ENCODE measurements at regions not wholly inside any gene's neighbourhood (a gene's known extent, or its start where the extent isn't known, plus 50 kb on each side); places are given as distances from the start of the nearest gene placed in this dataset.

DNA sequence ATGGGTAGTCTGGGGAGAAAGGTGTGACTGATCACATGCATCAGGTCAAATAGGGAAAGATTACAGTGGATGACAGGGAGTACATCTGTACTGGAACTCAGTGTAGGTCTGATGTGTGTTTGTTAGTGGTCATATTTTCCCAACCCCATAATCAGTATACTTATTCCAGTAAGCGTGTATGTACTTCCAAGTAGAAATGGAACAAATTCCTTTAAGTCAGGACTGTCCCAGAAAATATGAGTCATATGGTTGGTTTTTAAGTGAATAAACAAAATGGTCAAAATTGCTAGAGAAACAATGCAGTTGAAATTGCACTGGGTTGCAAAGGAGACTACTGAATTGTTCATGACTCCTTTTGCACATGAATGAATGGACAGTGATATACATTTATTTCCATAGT, 118.8 kb upstream of the MYO3A start:
- ChIA-PET CTCF (ENCODE audit: unreplicated experiment) (no interaction called here), POLR2A (interaction anchor here (0.6 to 1.2 kb wide), 4 partner anchors 13 to 674 kb away, joined by 3 read pairs; no protein-coding TSS in a partner anchor)
- no TSS peak for BruUV-seq (replicated peaks)
- Histone ChIP-seq H3K27ac (ENCODE audit: low read depth, low read length, poor library complexity, severe bottlenecking) (no peak overlapping the region), H4K20me1 (ENCODE audit: insufficient read depth, low read length) (no peaks in the 10 kb centered on the region), H3K9me3 (ENCODE audit: low read length) (no peaks in the 10 kb centered on the region), H3K4me3 (ENCODE audit: low read depth, low read length, poor library complexity, severe bottlenecking) (no peak overlapping the region), H3K79me2 (ENCODE audit: insufficient read depth, low read depth, low read length) (no peaks in the 10 kb centered on the region), H3K9me2 (ENCODE audit: insufficient read depth, low read length) (no peaks in the 10 kb centered on the region), H3K4me1 (ENCODE audit: insufficient read depth, low read length, poor library complexity, severe bottlenecking) (no peaks in the 10 kb centered on the region), H3K4me2 (ENCODE audit: low read length) (no peak overlapping the region), H2AFZ (ENCODE audit: low read length) (no peak overlapping the region), H3K36me3 (ENCODE audit: insufficient read depth, low read length) (no peaks in the 10 kb centered on the region)
- TF ChIP-seq EZH2phosphoT487 (IDR thresholded peaks at IDR 0.05; ENCODE audit: borderline replicate concordance, low read depth, low read length) = no peak
- TF ChIP-seq, protein P1, sequence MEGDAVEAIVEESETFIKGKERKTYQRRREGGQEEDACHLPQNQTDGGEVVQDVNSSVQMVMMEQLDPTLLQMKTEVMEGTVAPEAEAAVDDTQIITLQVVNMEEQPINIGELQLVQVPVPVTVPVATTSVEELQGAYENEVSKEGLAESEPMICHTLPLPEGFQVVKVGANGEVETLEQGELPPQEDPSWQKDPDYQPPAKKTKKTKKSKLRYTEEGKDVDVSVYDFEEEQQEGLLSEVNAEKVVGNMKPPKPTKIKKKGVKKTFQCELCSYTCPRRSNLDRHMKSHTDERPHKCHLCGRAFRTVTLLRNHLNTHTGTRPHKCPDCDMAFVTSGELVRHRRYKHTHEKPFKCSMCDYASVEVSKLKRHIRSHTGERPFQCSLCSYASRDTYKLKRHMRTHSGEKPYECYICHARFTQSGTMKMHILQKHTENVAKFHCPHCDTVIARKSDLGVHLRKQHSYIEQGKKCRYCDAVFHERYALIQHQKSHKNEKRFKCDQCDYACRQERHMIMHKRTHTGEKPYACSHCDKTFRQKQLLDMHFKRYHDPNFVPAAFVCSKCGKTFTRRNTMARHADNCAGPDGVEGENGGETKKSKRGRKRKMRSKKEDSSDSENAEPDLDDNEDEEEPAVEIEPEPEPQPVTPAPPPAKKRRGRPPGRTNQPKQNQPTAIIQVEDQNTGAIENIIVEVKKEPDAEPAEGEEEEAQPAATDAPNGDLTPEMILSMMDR (conservative IDR thresholded peaks at IDR 0.05; ENCODE audit: low read length) = no peak
- DNase-seq (ENCODE audit: low spot score) = no peak
- intact Hi-C loops (cut with micrococcal nuclease; ENCODE audit: unreplicated experiment) = no loop called here

DNA sequence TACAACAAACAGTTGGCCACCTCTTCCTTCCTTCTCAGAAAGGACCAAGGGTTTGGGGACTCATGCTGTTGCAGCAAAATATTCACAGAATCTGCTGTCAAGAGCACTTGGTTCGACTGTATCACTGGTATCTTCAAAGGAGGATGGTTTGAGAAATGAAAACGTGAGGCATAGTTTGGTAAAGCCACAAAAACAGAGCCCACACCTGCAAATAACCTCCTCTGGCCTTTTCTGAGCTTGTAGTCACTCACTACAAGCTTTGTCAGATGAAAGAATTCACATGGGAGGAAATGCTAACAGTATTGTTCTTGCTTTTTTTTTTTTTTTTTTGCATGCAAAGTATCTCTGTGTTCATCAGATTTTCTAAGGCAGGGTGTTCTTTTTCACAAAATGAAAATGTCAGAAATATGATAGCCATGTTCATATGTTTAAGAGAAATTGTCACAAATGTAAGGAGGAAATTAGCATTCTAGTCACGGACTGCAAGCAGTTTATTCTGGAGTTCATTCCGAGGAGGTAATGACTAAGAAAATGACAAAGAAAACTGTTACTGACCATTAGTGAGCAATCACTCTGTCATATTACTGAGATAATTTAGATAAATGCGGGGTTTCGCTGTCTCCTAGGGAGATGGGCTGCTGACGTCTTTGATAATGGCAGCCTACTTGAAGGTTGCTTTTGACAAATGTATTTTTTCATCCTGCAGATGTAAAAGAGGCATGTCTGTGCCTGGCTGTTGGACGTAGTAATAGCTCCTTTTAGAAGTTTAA, 117.8 kb upstream of the MYO3A start:
- no peaks in the 10 kb centered on the region for H3K4me1 ChIP-seq (ENCODE audit: insufficient read depth, low read length, poor library complexity, severe bottlenecking)
- DNase-seq (ENCODE audit: low spot score) = peak; percentile 12
- ChIA-PET CTCF (ENCODE audit: unreplicated experiment) (interaction anchor here (0.5 kb wide), 1 partner anchor 702 kb away, joined by 3 read pairs; no protein-coding TSS in a partner anchor), POLR2A (interaction anchor here (0.6 to 1.2 kb wide), 6 partner anchors 9 to 673 kb away, joined by 3 to 4 read pairs (median 3); no protein-coding TSS in a partner anchor)
- BruUV-seq (replicated peaks) = no TSS peak
- no peak overlapping the region for H3K4me2 ChIP-seq (ENCODE audit: low read length)
- intact Hi-C loops (cut with micrococcal nuclease; ENCODE audit: unreplicated experiment) = no loop called here
- no peaks in the 10 kb centered on the region for H3K79me2 ChIP-seq (ENCODE audit: insufficient read depth, low read depth, low read length)
- no peak overlapping the region for H3K27ac ChIP-seq (ENCODE audit: low read depth, low read length, poor library complexity, severe bottlenecking)
- H3K9me3 ChIP-seq (ENCODE audit: low read length) = no peaks in the 10 kb centered on the region
- H3K4me3 ChIP-seq (ENCODE audit: low read depth, low read length, poor library complexity, severe bottlenecking) = no peak overlapping the region
- H4K20me1 ChIP-seq (ENCODE audit: insufficient read depth, low read length) = no peaks in the 10 kb centered on the region
- H2AFZ ChIP-seq (ENCODE audit: low read length) = no peak overlapping the region
- no peak for TF ChIP-seq EZH2phosphoT487 (IDR thresholded peaks at IDR 0.05; ENCODE audit: borderline replicate concordance, low read depth, low read length)
- TF ChIP-seq, protein P1 (conservative IDR thresholded peaks at IDR 0.05; ENCODE audit: low read length) = no peak
- no peaks in the 10 kb centered on the region for H3K36me3 ChIP-seq (ENCODE audit: insufficient read depth, low read length)
- no peaks in the 10 kb centered on the region for H3K9me2 ChIP-seq (ENCODE audit: insufficient read depth, low read length)

DNA sequence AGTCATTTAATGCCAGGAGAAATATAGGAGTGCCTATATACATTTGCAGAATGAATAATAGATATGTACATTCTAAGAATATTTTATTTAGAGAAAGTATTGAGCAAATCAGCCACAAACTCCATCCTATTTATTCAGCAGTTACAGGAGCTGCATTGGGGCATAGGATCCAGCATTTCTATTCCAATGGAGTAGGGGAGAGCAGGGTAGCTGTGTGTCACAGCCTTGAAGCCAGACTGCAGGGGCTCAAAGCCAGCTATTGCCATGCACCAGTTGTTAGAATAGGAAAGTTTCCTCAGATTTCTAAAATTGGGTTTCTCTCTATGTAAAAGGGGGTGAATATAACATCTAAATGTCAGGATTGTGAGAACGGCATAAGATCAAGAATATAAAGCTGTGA, 116.8 kb upstream of the MYO3A start:
- Histone ChIP-seq H4K20me1 (ENCODE audit: insufficient read depth, low read length) (no peaks in the 10 kb centered on the region), H3K36me3 (ENCODE audit: insufficient read depth, low read length) (no peaks in the 10 kb centered on the region), H3K9me3 (ENCODE audit: low read length) (no peaks in the 10 kb centered on the region), H3K4me3 (ENCODE audit: low read depth, low read length, poor library complexity, severe bottlenecking) (no peak overlapping the region), H3K79me2 (ENCODE audit: insufficient read depth, low read depth, low read length) (no peaks in the 10 kb centered on the region), H3K27ac (ENCODE audit: low read depth, low read length, poor library complexity, severe bottlenecking) (no peak overlapping the region), H2AFZ (ENCODE audit: low read length) (no peak overlapping the region), H3K4me1 (ENCODE audit: insufficient read depth, low read length, poor library complexity, severe bottlenecking) (no peaks in the 10 kb centered on the region), H3K4me2 (ENCODE audit: low read length) (no peak overlapping the region), H3K9me2 (ENCODE audit: insufficient read depth, low read length) (no peaks in the 10 kb centered on the region)
- TF ChIP-seq EZH2phosphoT487 (IDR thresholded peaks at IDR 0.05; ENCODE audit: borderline replicate concordance, low read depth, low read length) = no peak
- TF ChIP-seq, protein P1 (conservative IDR thresholded peaks at IDR 0.05; ENCODE audit: low read length) = no peak
- intact Hi-C loops (cut with micrococcal nuclease; ENCODE audit: unreplicated experiment) = no loop called here
- ChIA-PET CTCF (ENCODE audit: unreplicated experiment) (interaction anchor here (0.5 kb wide), 1 partner anchor 701 kb away, joined by 3 read pairs; no protein-coding TSS in a partner anchor), POLR2A (no interaction called here)
- DNase-seq (ENCODE audit: low spot score) = no peak
- no TSS peak for BruUV-seq (replicated peaks)

All from OCI-LY7 (cell line).